Parathyroid adenoma (tissue), 2 donors: ENCODE measurements at regions not wholly inside any gene's neighbourhood (a gene's known extent, or its start where the extent isn't known, plus 50 kb on each side); places are given as distances from the start of the nearest gene placed in this dataset.
"Not testable (repeated sequence)": the region's sequence is repeated elsewhere in the genome, so short reads cannot be mapped to it uniquely, and the experiment has no call there.

ENCODE experiments used
- H2AFZ ChIP-seq: fragments of 300-600 bp; sonication (generic); one replicate; pipeline ENCODE4 v1.7.0; 2017; ENCODE audit warnings: antibody characterized with exemption, mild to moderate bottlenecking
- H3K27ac ChIP-seq: fragments of 300-600 bp; sonication (generic); one replicate; pipeline ENCODE4 v1.7.0; 2017
- H3K27me3 ChIP-seq: fragments of 300-600 bp; sonication (generic); one replicate; pipeline ENCODE4 v1.7.0; 2017; ENCODE audit warnings: low read length; ENCODE audit not compliant: control insufficient read depth, insufficient read depth
- H3K36me3 ChIP-seq: fragments of 300-600 bp; sonication (generic); one replicate; pipeline ENCODE4 v1.7.0; 2017; ENCODE audit warnings: low read length; ENCODE audit not compliant: control insufficient read depth, insufficient read depth
- H3K4me1 ChIP-seq: fragments of 300-600 bp; sonication (generic); one replicate; pipeline ENCODE4 v1.7.0; 2017; ENCODE audit warnings: control low read depth
- H3K4me2 ChIP-seq: fragments of 300-600 bp; sonication (generic); one replicate; pipeline ENCODE4 v1.7.0; 2017; ENCODE audit warnings: low read length
- H3K4me3 ChIP-seq: fragments of 300-600 bp; sonication (generic); one replicate; pipeline ENCODE4 v1.7.0; 2017; ENCODE audit warnings: low read depth, low read length
- H3K79me2 ChIP-seq: fragments of 300-600 bp; sonication (generic); one replicate; pipeline ENCODE4 v1.7.0; 2017; ENCODE audit warnings: control low read depth
- H3K9ac ChIP-seq: fragments of 300-600 bp; sonication (generic); one replicate; pipeline ENCODE4 v1.7.0; 2017; ENCODE audit warnings: mild to moderate bottlenecking
- H3K9me3 ChIP-seq: fragments of 300-600 bp; sonication (generic); one replicate; pipeline ENCODE4 v1.7.0; 2017; ENCODE audit warnings: low read length; ENCODE audit not compliant: control insufficient read depth
- TF ChIP-seq, protein P1 (sequence below): fragments of 300-600 bp; sonication (generic); IDR thresholded peaks from one replicate; pipeline ENCODE4 v1.7.0; 2017; ENCODE audit warnings: antibody characterized with exemption, mild to moderate bottlenecking
- donor health status: primary hyperparathyroidism.

DNA sequence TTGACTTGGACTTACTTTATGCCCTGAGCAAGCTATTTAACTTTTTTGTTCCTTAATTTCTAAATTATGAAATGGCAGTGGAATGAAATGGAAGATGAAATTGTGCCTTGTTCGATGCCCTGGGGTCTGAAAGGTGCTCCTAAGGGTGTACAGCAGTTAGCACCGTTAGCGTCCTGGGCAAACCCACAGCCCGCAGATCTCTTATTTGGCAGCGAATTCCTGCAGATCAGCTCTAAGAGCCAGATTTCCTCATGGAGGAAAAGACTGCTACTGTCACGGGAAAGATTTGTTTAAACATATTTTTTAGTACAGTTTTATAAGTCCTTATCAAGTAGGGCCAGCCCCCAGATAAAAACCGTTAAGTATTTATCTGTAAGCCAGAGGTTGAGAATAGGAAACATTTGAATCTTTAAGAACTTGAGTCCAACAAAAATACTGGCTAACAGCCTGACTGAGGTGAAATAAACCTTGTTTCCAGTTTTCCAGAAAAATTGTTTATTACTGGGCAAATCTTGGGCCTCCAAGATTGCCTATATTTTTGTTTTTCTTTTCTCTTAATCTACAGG lies 216.5 kb upstream of the DMRT1 start:
- TF ChIP-seq, protein P1, sequence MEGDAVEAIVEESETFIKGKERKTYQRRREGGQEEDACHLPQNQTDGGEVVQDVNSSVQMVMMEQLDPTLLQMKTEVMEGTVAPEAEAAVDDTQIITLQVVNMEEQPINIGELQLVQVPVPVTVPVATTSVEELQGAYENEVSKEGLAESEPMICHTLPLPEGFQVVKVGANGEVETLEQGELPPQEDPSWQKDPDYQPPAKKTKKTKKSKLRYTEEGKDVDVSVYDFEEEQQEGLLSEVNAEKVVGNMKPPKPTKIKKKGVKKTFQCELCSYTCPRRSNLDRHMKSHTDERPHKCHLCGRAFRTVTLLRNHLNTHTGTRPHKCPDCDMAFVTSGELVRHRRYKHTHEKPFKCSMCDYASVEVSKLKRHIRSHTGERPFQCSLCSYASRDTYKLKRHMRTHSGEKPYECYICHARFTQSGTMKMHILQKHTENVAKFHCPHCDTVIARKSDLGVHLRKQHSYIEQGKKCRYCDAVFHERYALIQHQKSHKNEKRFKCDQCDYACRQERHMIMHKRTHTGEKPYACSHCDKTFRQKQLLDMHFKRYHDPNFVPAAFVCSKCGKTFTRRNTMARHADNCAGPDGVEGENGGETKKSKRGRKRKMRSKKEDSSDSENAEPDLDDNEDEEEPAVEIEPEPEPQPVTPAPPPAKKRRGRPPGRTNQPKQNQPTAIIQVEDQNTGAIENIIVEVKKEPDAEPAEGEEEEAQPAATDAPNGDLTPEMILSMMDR: no peak
- Histone ChIP-seq H3K79me2 (no peaks in the 10 kb centered on the region), H3K4me1 (no peaks in the 10 kb centered on the region), H3K27me3 (no peaks in the 10 kb centered on the region), H3K4me2 (no peak overlapping the region), H3K27ac (no peak overlapping the region), H3K9ac (no peak overlapping the region), H2AFZ (no peak overlapping the region), H3K36me3 (no peaks in the 10 kb centered on the region), H3K9me3 (no peaks in the 10 kb centered on the region), H3K4me3 (no peak overlapping the region)

DNA sequence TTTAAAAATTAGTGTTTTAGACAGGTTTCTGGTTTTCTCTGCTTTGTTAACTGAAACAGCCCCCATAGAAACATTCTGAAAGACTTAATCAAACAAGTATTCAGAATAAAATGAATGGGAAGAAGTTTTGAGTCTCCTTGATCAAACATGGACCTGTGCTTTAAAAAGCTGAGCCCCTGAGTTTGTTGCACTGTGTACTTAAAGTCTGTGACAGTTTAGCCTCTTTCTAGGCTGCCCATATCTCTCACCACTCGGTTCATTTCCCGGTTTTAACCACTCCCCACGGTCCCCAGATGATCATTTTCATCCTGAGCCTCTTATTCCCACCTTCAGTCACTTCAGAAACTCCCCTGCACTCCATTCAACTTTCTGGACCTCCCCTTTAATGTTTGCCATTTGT lies 215.9 kb upstream of the DMRT1 start:
- Histone ChIP-seq H3K36me3 (no peaks in the 10 kb centered on the region), H3K4me1 (no peaks in the 10 kb centered on the region), H3K9me3 (no peaks in the 10 kb centered on the region), H3K79me2 (no peaks in the 10 kb centered on the region), H2AFZ (no peak overlapping the region), H3K4me3 (no peak overlapping the region), H3K27me3 (no peaks in the 10 kb centered on the region), H3K4me2 (no peak overlapping the region), H3K9ac (no peak overlapping the region), H3K27ac (no peak overlapping the region)
- TF ChIP-seq, protein P1: no peak

DNA sequence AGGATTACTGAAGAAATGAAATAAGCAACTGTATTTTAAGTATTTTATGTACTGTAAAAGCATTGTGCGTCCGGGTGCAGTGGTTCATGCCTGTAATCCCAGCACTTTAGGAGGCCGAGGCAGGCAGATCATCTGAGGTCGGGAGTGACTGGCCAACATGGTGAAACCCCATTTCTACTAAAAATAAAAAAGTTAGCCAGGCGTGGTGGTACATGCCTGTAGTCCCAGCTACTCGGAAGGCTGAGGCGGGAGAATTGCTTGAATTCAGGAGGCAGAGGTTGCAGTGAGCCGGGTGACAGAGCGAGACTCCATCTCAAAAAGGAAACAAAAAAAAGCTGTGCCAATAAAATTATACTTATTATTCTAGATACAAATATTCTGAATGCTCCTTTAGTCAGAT lies 215.4 kb upstream of the DMRT1 start:
- not testable (repeated sequence) for H3K27ac ChIP-seq, H3K9ac ChIP-seq, H3K9me3 ChIP-seq, H3K36me3 ChIP-seq, H3K4me2 ChIP-seq, H3K4me1 ChIP-seq, H3K27me3 ChIP-seq, H3K4me3 ChIP-seq, H2AFZ ChIP-seq, H3K79me2 ChIP-seq

DNA sequence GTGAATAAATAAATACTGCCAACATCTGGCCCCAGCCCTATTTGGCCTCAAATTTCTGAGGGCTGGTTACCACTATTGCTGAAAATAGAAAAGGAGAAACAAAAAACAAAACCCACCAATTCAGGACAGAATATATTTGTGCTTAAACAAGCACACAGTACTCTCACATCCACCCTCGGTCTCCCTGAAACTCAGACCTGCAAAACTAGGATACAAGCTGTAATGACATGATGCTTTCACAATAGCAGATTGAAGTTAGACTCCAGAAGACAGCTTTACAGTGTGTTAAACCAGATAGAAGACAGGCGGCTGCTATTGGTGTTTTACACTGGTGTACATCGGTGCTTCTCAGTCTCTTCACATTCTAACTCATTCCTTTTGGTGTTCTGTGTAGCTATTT lies 214.9 kb upstream of the DMRT1 start:
- H3K9me3 ChIP-seq: no peaks in the 10 kb centered on the region
- H3K79me2 ChIP-seq: no peaks in the 10 kb centered on the region
- H3K4me2 ChIP-seq: no peak overlapping the region
- H3K4me1 ChIP-seq: no peaks in the 10 kb centered on the region
- TF ChIP-seq, protein P1: no peak
- no peak overlapping the region for H2AFZ ChIP-seq
- no peak overlapping the region for H3K4me3 ChIP-seq
- no peaks in the 10 kb centered on the region for H3K27me3 ChIP-seq
- no peak overlapping the region for H3K9ac ChIP-seq
- H3K27ac ChIP-seq: no peak overlapping the region
- no peaks in the 10 kb centered on the region for H3K36me3 ChIP-seq

DNA sequence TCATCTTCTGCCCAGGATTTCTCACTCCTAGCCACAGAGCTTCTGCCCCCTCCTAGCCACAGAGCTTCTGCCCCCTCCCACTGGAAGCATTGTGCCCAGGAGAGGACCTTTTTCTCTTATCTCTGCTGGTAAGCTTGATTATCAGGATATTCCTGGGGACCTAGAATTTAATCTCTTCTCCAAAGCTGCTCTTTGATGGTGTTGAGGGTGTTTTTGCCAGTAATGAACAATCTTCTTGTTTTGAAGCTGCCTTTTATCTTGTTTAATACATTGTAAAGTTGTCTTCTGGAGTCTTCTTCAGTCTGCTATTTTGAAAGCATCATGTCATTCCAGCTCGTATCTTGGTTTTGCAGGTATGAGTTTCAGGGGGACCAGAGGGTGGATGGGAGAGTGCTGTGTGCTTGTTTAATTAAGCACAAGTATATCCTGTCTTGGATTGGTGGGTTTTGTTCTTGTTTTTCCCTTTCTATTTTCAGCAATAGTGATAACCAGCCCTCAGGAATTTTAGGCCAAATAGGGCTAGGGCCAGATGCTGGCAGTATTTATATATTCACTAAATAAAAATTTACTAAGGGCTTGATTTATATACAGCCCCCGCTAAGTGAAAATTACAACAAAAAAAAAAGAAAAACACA lies 214.0 kb upstream of the DMRT1 start:
- Histone ChIP-seq H3K4me2 (no peak overlapping the region), H3K79me2 (no peaks in the 10 kb centered on the region), H2AFZ (no peak overlapping the region), H3K36me3 (no peaks in the 10 kb centered on the region), H3K27ac (no peak overlapping the region), H3K9ac (no peak overlapping the region), H3K4me1 (no peaks in the 10 kb centered on the region), H3K4me3 (no peak overlapping the region), H3K27me3 (no peaks in the 10 kb centered on the region), H3K9me3 (no peaks in the 10 kb centered on the region)
- TF ChIP-seq, protein P1: no peak
